GM19240 (cell line): ENCODE measurements at regions not wholly inside any gene's neighbourhood (a gene's known extent, or its start where the extent isn't known, plus 50 kb on each side); places are given as distances from the start of the nearest gene placed in this dataset.
"Not testable (repeated sequence)": the region's sequence is repeated elsewhere in the genome, so short reads cannot be mapped to it uniquely, and the experiment has no call there.

Experiments used
- DNase-seq: peaks from one replicate; pipeline ENCODE4 v3.0.0; 2011; ENCODE audit warnings: low spot score; ENCODE audit not compliant: insufficient read length

DNA sequence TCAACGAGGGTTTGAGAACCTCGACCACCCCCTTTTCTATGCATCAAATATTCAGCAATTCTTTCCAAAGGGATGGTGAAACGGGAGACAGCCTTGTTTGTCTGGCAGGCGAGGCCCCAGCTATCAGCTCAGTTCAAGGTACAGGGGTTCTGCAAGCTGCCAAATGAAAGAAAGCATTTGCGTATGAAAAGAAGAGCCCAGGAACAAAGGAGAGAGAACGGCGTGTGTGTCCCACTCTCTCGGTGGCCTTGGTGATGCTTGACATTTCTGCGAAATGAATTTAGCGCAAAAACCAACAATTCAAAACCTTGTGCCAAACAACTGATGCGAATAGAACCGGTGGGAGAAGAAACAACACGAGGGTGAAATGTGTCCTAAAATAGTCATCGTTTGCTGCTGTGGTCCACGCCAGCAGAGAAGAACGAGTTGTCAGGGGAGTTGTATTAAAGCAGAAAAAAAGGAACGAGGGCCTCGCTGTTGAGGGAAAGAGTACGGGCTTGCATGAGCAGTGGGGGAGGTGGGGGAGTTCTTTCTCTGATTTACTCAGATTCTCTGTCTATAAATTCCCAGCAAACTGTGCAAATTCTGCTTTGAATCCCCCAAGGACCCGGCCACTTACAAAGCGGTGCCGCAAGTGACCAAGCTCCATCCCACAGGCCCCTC is 97.7 kb downstream of the TMEM130 start:
- DNase-seq: no peak

DNA sequence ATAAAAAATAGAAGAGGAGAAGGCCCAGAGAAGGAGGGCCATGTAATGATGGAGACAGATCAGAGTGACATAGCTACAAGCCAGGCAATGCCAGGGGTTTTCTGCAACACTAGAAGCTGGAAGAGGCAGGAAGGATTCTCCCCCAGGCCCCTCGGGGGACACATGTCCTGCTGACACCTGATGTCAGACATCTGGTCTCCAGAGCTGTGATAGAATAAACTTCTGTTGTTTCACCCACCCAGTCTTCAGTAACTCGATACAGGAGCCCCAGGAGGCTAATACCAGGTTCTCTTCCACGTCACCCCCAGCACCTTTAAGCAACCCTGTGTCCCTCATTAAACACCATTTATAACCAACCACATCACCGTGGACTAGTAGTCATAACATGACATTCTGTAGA is 94.9 kb downstream of the TMEM130 start:
- DNase-seq: no peak

DNA sequence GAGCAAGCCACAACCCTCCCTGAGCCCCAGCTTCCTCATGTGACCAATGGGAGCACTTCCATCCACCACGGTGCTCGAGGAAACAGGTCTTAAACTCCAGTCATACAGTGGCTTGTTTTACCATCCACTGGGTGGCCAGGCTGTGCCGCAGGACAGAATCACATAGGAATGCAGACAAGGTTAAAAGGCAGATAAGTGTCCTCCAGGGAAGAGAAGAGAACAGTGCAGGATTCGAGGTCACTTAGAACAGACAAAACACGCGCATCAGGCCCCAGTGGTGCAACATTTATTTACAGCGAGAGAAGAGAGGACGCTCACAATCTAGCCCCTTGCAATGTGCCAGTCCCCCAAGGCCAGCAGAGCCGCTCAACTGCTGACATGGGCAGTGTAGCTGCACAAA is 92.8 kb downstream of the TMEM130 start:
- no peak for DNase-seq

- DNase-seq: no peak
Observed at GRCh38 chr7:98778421-98778820, 91.4 kb downstream of the TMEM130 start.

- DNase-seq: no peak
Observed at GRCh38 chr7:98779800-98780587, 89.8 kb downstream of the TMEM130 start.

GRCh38 chr7:98784216-98784785 is 85.5 kb downstream of the TMEM130 start:
- DNase-seq: no peak

DNA sequence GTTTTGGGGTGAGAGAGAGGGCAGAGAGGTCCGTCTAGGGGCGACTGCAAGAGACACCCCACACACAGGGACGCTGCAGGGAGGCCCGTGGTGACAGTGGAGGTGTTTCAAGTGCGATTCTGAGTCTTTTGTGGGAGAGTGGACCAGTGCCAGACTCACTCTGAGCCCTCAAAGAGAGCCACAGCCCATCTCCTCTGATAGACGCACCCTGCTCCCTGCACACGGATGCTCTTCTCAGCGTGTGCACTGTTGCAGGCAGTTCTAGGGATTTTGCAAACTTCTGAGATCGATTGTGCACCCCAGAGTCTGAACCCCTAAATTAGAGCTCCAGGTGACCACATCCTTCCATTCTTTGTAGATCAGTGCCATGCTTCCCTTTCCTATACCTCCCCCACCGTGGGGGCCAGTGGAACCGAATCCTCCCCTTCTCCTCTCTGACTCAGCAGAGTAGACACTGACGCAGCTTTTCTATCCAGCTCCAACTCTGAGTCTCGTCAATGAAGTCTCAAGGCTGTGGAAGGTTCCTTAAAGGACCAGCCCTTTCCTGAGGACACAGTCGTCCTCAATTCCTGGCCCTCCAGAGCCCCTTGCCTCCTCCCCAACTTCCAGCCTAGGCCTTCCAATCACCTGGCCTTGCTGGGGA is 83.8 kb downstream of the TMEM130 start:
- no peak for DNase-seq

DNA sequence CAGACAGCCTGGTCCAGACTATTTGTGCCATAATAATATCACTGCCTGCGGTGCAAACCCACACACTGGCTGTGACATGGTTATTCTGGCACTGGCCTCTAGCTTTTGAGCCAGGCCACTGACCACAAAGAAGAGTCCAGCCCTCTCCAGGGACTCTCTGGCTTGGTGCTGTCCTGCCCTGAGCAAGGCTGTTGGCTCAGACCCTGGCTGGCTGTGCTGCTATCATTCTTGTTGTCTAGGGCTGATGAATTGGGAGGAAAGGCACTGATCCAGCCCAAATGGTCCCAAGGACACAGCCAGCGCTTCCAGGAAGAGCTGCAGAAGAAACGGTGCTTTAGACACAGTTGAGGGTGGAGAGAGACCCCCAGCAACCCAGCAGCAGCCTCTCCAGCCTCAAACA is 80.8 kb downstream of the TMEM130 start:
- no peak for DNase-seq

- DNase-seq: not testable (repeated sequence)
Observed at GRCh38 chr7:98794453-98794852, 75.4 kb downstream of the TMEM130 start.

GRCh38 chr7:98795741-98796493 is 73.9 kb downstream of the TMEM130 start:
- DNase-seq: no peak
